Stimulated activated CD4-positive, alpha-beta T cell treated with anti-CD3 and anti-CD28 coated beads, Interleukin-12 subunit alpha, Interleukin-12 subunit beta, amount 100 ng/mL, for 4 hours (primary cell): ENCODE measurements at regions not wholly inside any gene's neighbourhood (a gene's known extent, or its start where the extent isn't known, plus 50 kb on each side); places are given as distances from the start of the nearest gene placed in this dataset.
"Not testable (repeated sequence)": the region's sequence is repeated elsewhere in the genome, so short reads cannot be mapped to it uniquely, and the experiment has no call there.

ENCODE experiments used
- DNase-seq: peaks from one replicate; pipeline ENCODE4 v3.0.0-alpha.2; 2020

- DNase-seq, result no peak
Measured at GRCh38 chr2:72031346-72032110, 116.1 kb downstream of the CYP26B1 start.

- no peak for DNase-seq
Measured at GRCh38 chr2:72028996-72029395, 118.7 kb downstream of the CYP26B1 start.

GRCh38 chr2:72028351-72028995 is 119.2 kb downstream of the CYP26B1 start:
- DNase-seq, result no peak

GRCh38 chr2:72027426-72028161 is 120.1 kb downstream of the CYP26B1 start:
- no peak for DNase-seq

- no peak for DNase-seq
Measured at GRCh38 chr2:72026819-72027425, 120.7 kb downstream of the CYP26B1 start.

GRCh38 chr2:72024451-72025175 is 123.0 kb downstream of the CYP26B1 start:
- no peak for DNase-seq

GRCh38 chr2:72023678-72024390 is 123.8 kb downstream of the CYP26B1 start:
- no peak for DNase-seq

GRCh38 chr2:72021371-72021770 is 126.3 kb downstream of the CYP26B1 start:
- DNase-seq, result not testable (repeated sequence)

GRCh38 chr2:72015266-72015665 is 132.4 kb downstream of the CYP26B1 start:
- no peak for DNase-seq

- no peak for DNase-seq
Measured at GRCh38 chr2:72014831-72015230, 132.8 kb downstream of the CYP26B1 start.

GRCh38 chr2:72013726-72014125 is 133.9 kb downstream of the CYP26B1 start:
- no peak for DNase-seq

- no peak for DNase-seq
Measured at GRCh38 chr2:72012886-72013574, 134.6 kb downstream of the CYP26B1 start.

GRCh38 chr2:72011791-72012190 is 135.9 kb downstream of the CYP26B1 start:
- DNase-seq, result no peak

GRCh38 chr2:72011370-72011689 is 136.3 kb downstream of the CYP26B1 start:
- DNase-seq, result no peak

- no peak for DNase-seq
Measured at GRCh38 chr2:72010647-72011369, 136.9 kb downstream of the CYP26B1 start.

- no peak for DNase-seq
Measured at GRCh38 chr2:72008608-72009007, 139.1 kb downstream of the CYP26B1 start.

GRCh38 chr2:72007402-72007801 is 140.3 kb downstream of the CYP26B1 start:
- DNase-seq, result no peak

GRCh38 chr2:72006188-72006736 is 141.4 kb downstream of the CYP26B1 start:
- DNase-seq, result no peak

GRCh38 chr2:72004976-72005375 is 142.7 kb downstream of the CYP26B1 start:
- DNase-seq, result no peak

GRCh38 chr2:72004201-72004915 is 143.3 kb downstream of the CYP26B1 start:
- no peak for DNase-seq
